ENCODE measurements at regions not wholly inside any gene's neighbourhood (a gene's known extent, or its start where the extent isn't known, plus 50 kb on each side); places are given as distances from the start of the nearest gene placed in this dataset.

GRCh38 chr2:173419506-173419905, 64.8 kb downstream of the CDCA7 start:
- no peak for DNase-seq

- DNase-seq, result peak; percentile 86
Measured at GRCh38 chr2:173424886-173425285, 70.2 kb downstream of the CDCA7 start.

GRCh38 chr2:173427887-173428668, 73.4 kb downstream of the CDCA7 start:
- DNase-seq, result peak; percentile 72

GRCh38 chr2:173431191-173431590, 76.5 kb downstream of the CDCA7 start:
- DNase-seq, result no peak

GRCh38 chr2:173432049-173432754, 77.5 kb downstream of the CDCA7 start:
- no peak for DNase-seq

- no peak for DNase-seq
Measured at GRCh38 chr2:173434762-173435569, 80.3 kb downstream of the CDCA7 start.

GRCh38 chr2:173435574-173435973, 80.9 kb downstream of the CDCA7 start:
- no peak for DNase-seq

GRCh38 chr2:173436088-173436487, 81.4 kb downstream of the CDCA7 start:
- no peak for DNase-seq

- peak; percentile 51 for DNase-seq
Measured at GRCh38 chr2:173441222-173441621, 86.5 kb downstream of the CDCA7 start.

GRCh38 chr2:173442542-173442941, 87.9 kb downstream of the CDCA7 start:
- no peak for DNase-seq

GRCh38 chr2:173446722-173447121, 92.0 kb downstream of the CDCA7 start:
- no peak for DNase-seq

- peak; percentile 77 for DNase-seq
Measured at GRCh38 chr2:173448938-173449471, 94.3 kb downstream of the CDCA7 start.

- no peak for DNase-seq
Measured at GRCh38 chr2:173451118-173451517, 96.4 kb downstream of the CDCA7 start.

- no peak for DNase-seq
Measured at GRCh38 chr2:173451941-173452340, 97.3 kb downstream of the CDCA7 start.

- no peak for DNase-seq
Measured at GRCh38 chr2:173452416-173452815, 97.7 kb downstream of the CDCA7 start.

GRCh38 chr2:173456960-173457359, 102.3 kb downstream of the CDCA7 start:
- no peak for DNase-seq

- no peak for DNase-seq
Measured at GRCh38 chr2:173457366-173457765, 102.7 kb downstream of the CDCA7 start.

- no peak for DNase-seq
Measured at GRCh38 chr2:173458991-173459780, 104.5 kb downstream of the CDCA7 start.

GRCh38 chr2:173462892-173463840, 108.5 kb downstream of the CDCA7 start:
- DNase-seq, result no peak

GRCh38 chr2:173463846-173464245, 109.2 kb downstream of the CDCA7 start:
- DNase-seq, result no peak

GRCh38 chr2:173467751-173468150, 113.1 kb downstream of the CDCA7 start:
- no peak for DNase-seq

Measured in fibroblast of skin of right quadriceps (primary cell).